ENCODE measurements at regions not wholly inside any gene's neighbourhood (a gene's known extent, or its start where the extent isn't known, plus 50 kb on each side); places are given as distances from the start of the nearest gene placed in this dataset.

- TF ChIP-seq CTCF (IDR thresholded peaks at IDR 0.05; ENCODE audit: poor library complexity) (no peak), EZH2 (IDR thresholded peaks at IDR 0.05; ENCODE audit: borderline replicate concordance) (no peak), EZH2phosphoT487 (IDR thresholded peaks at IDR 0.05; ENCODE audit: low read depth, severe bottlenecking, unreplicated experiment) (no peak)
Observed at GRCh38 chr10:44723082-44723481, 188.1 kb upstream of the TMEM72 start.

Measured in hepatocyte (in vitro differentiated cells).